H1 (cell line): ENCODE measurements at regions not wholly inside any gene's neighbourhood (a gene's known extent, or its start where the extent isn't known, plus 50 kb on each side); places are given as distances from the start of the nearest gene placed in this dataset.

ENCODE experiments used
- CTCF ChIA-PET: fragments of 300-600 bp; sonication (Branson Sonifier 250); formaldehyde crosslinking; loops from one replicate; lab custom pipeline; 2021; ENCODE audit not compliant: partially characterized antibody; lab: Charles Lee
- POLR2A ChIA-PET: fragments of 300-600 bp; sonication (Branson Sonifier 250); formaldehyde crosslinking; loops from one replicate; lab custom pipeline; 2021; ENCODE audit warnings: inconsistent platforms; ENCODE audit not compliant: partially characterized antibody; lab: Charles Lee
- DNase-seq, 2 experiments: peaks; one replicate each; pipeline versions ENCODE4 v3.0.0 to v3.0.0-alpha.2; 2010 to 2022; ENCODE audit warnings: low spot score in 2 of 2, low read depth in 1 of 2, mixed read lengths in 1 of 2
- FAIRE-seq: peaks from 2 replicates; lab custom pipeline; 2011; peaks lifted over from hg19 to GRCh38; lab: Jason Lieb, UNC
- H2AFZ ChIP-seq: 2 replicates; pipeline ENCODE4 v1.8.1; 2012; ENCODE audit warnings: low read length, inconsistent platforms
- H2AK5ac ChIP-seq: 2 replicates; pipeline ENCODE4 v1.6.1; 2013; ENCODE audit warnings: low read depth, low read length
- H2BK120ac ChIP-seq: replicated peaks from 2 replicates; pipeline ENCODE3; 2013; ENCODE audit warnings: low read depth, low read length, inconsistent platforms
- H2BK12ac ChIP-seq: 2 replicates; pipeline ENCODE4 v1.6.1; 2013; ENCODE audit warnings: low read depth, low read length
- H2BK15ac ChIP-seq: 2 replicates; pipeline ENCODE4 v1.6.1; 2013; ENCODE audit warnings: low read length
- H2BK20ac ChIP-seq: 2 replicates; pipeline ENCODE4 v1.6.1; 2013; ENCODE audit warnings: low read length
- H2BK5ac ChIP-seq: 2 replicates; pipeline ENCODE4 v1.6.1; 2013; ENCODE audit warnings: low read depth, low read length
- H3K14ac ChIP-seq: 2 replicates; pipeline ENCODE4 v1.6.1; 2013; ENCODE audit warnings: inconsistent platforms; ENCODE audit not compliant: insufficient read length
- H3K18ac ChIP-seq: 2 replicates; pipeline ENCODE4 v1.6.1; 2013; ENCODE audit warnings: low read length; ENCODE audit errors: extremely low read depth
- H3K23ac ChIP-seq: 2 replicates; pipeline ENCODE4 v1.6.1; 2013; ENCODE audit warnings: inconsistent platforms; ENCODE audit not compliant: insufficient read length
- H3K23me2 ChIP-seq: 2 replicates; pipeline ENCODE4 v1.6.1; 2013; ENCODE audit warnings: low read depth, low read length
- H3K27ac ChIP-seq: 2 replicates; pipeline ENCODE4 v1.6.1; 2011; ENCODE audit warnings: low read depth, low read length, inconsistent platforms
- H3K27me3 ChIP-seq, 4 experiments: replicated peaks in 1 of 4; 1 replicate in 1 of 4; 2 replicates in 3 of 4; pipeline versions ENCODE4 v1.6.1 to v1.8.1; 2011 to 2013; ENCODE audit warnings: low read length in 3 of 4, mild to moderate bottlenecking in 3 of 4, inconsistent platforms in 2 of 4, mixed read lengths in 2 of 4, moderate library complexity in 1 of 4; ENCODE audit not compliant: control insufficient read depth in 3 of 4, insufficient read depth in 3 of 4; ENCODE audit errors: extremely low read depth in 1 of 4
- H3K36me3 ChIP-seq, 4 experiments: 2 replicates each; pipeline versions ENCODE4 v1.6.1 to v1.8.1; 2011 to 2013; ENCODE audit warnings: mild to moderate bottlenecking in 4 of 4, low read length in 3 of 4, moderate library complexity in 2 of 4, control low read depth in 1 of 4, inconsistent platforms in 1 of 4; ENCODE audit not compliant: insufficient read depth in 4 of 4, control insufficient read depth in 2 of 4
- H3K4ac ChIP-seq: replicated peaks from 2 replicates; pipeline ENCODE3; 2013; ENCODE audit warnings: low read length, low read depth, mixed read lengths, inconsistent platforms; ENCODE audit not compliant: insufficient read length
- H3K4me1 ChIP-seq, 4 experiments: replicated peaks in 1 of 4; 1 replicate in 1 of 4; 2 replicates in 3 of 4; pipeline versions ENCODE4 v1.6.1 to v1.8.1; 2011 to 2013; ENCODE audit warnings: low read length in 3 of 4, inconsistent platforms in 2 of 4, mixed read lengths in 1 of 4; ENCODE audit not compliant: insufficient read depth in 4 of 4, control insufficient read depth in 3 of 4
- H3K4me2 ChIP-seq, 2 experiments: 2 replicates each; pipeline versions ENCODE4 v1.6.1 to v1.8.1; 2011 to 2013; ENCODE audit warnings: low read depth in 2 of 2, low read length in 2 of 2, control low read depth in 1 of 2, inconsistent platforms in 1 of 2, mild to moderate bottlenecking in 1 of 2; ENCODE audit not compliant: insufficient read depth in 1 of 2
- H3K4me3 ChIP-seq, 4 experiments: fragments of 200-600, 300-600 bp in 1 of 4; sonication (generic), shearing (Covaris generic), sonication (Bioruptor Twin) in 1 of 4; 2 replicates each; pipeline versions ENCODE4 v1.5.1 to v1.8.1; 2011 to 2016; ENCODE audit warnings: low read length in 4 of 4, low read depth in 3 of 4, control low read depth in 2 of 4, inconsistent platforms in 2 of 4, mild to moderate bottlenecking in 2 of 4, mixed read lengths in 1 of 4, moderate library complexity in 1 of 4; ENCODE audit not compliant: insufficient read depth in 2 of 4; ENCODE audit errors: extremely low read depth in 1 of 4
- H3K56ac ChIP-seq: replicated peaks from 2 replicates; pipeline ENCODE3; 2013; ENCODE audit warnings: low read depth, mild to moderate bottlenecking, mixed read lengths, low read length, inconsistent platforms; ENCODE audit not compliant: insufficient read length
- H3K79me1 ChIP-seq: 2 replicates; pipeline ENCODE4 v1.6.1; 2013; ENCODE audit warnings: low read depth, low read length, control low read depth
- H3K79me2 ChIP-seq, 2 experiments: 2 replicates each; pipeline versions ENCODE4 v1.6.1 to v1.8.1; 2012 to 2013; ENCODE audit warnings: low read length in 2 of 2, mild to moderate bottlenecking in 2 of 2, inconsistent platforms in 1 of 2; ENCODE audit not compliant: insufficient read depth in 2 of 2, control insufficient read depth in 1 of 2
- H3K9ac ChIP-seq, 4 experiments: replicated peaks in 1 of 4; 1 replicate in 1 of 4; 2 replicates in 3 of 4; pipeline versions ENCODE4 v1.6.1 to v1.8.1; 2011 to 2013; ENCODE audit warnings: low read depth in 3 of 4, low read length in 3 of 4, control low read depth in 2 of 4, mild to moderate bottlenecking in 2 of 4, moderate library complexity in 2 of 4, inconsistent platforms in 1 of 4; ENCODE audit errors: extremely low read depth in 1 of 4
- H3K9me3 ChIP-seq, 2 experiments: 2 replicates each; pipeline versions ENCODE4 v1.6.1 to v1.8.1; 2012 to 2013; ENCODE audit warnings: mild to moderate bottlenecking in 2 of 2, moderate library complexity in 2 of 2, control low read depth in 1 of 2, inconsistent platforms in 1 of 2, low read depth in 1 of 2, low read length in 1 of 2, mixed read lengths in 1 of 2; ENCODE audit not compliant: insufficient read depth in 2 of 2
- H4K20me1 ChIP-seq, 2 experiments: replicated peaks in 1 of 2; 2 replicates each; pipeline versions ENCODE3 to v1.8.1; 2011 to 2013; ENCODE audit warnings: inconsistent platforms in 2 of 2, low read length in 2 of 2, mild to moderate bottlenecking in 1 of 2; ENCODE audit not compliant: insufficient read depth in 2 of 2, control insufficient read depth in 1 of 2
- H4K5ac ChIP-seq: 2 replicates; pipeline ENCODE4 v1.6.1; 2013; ENCODE audit warnings: low read length, low read depth, mixed read lengths, inconsistent platforms; ENCODE audit not compliant: insufficient read length
- H4K8ac ChIP-seq: 2 replicates; pipeline ENCODE4 v1.8.0; 2013; ENCODE audit warnings: mild to moderate bottlenecking, moderate library complexity, low read length, inconsistent platforms; ENCODE audit not compliant: insufficient read depth; ENCODE audit errors: extremely low read depth
- H4K91ac ChIP-seq: replicated peaks from 2 replicates; pipeline ENCODE3; 2013; ENCODE audit warnings: low read length, mixed read lengths, inconsistent platforms; ENCODE audit not compliant: insufficient read length
- RFX5 ChIP-seq: IDR thresholded peaks from 2 replicates; pipeline ENCODE4 v1.6.1; 2011; ENCODE audit warnings: low read depth, low read length, improper control_type of control experiment, borderline replicate concordance
- WGBS, 2 experiments: shearing (Covaris generic) in 1 of 2; methylation state at CpG; one replicate each; pipeline versions ENCODE4 v1.1.6 to v1.1.7; 2013 to 2015; ENCODE audit warnings: low lambda C conversion rate in 2 of 2, mixed read lengths in 2 of 2, inconsistent platforms in 1 of 2, low coverage in 1 of 2, missing lambda C conversion rate in 1 of 2; ENCODE audit not compliant: insufficient replicate concordance in 2 of 2, insufficient coverage in 1 of 2, insufficient read length in 1 of 2; ENCODE audit errors: extremely low coverage in 1 of 2, missing lambda C conversion rate in 1 of 2; 5-methylcytosine and 5-hydroxymethylcytosine counted together

DNA sequence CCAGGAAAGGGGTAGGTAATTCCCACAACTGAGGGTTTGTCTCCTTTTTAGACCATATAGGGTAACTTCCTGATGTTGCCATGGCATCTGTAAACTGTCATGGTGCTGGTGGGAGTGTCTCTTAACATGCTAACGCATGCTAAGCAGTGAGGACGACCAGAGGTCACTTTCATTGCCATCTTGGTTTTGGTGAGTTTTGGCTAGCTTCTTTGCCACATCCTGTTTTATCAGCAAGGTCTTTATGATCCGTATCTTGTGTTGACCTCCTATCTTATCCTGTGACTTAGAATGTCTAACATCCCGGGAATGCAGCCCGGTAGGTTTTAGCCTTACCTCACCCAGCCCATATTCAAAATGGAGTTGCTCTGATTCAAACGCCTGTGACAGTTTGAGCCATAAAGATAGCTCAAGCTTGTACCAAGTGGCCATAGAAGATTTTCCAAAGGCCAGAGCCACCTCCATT is 176.0 kb upstream of the NAMPT start:
- Histone ChIP-seq H3K14ac (no peak overlapping the region), H2AFZ (no peak overlapping the region), H3K23me2 (no peaks in the 10 kb centered on the region), H2BK15ac (no peak overlapping the region), H2BK12ac (0 out of 2 replicates have a peak overlapping the region, but pooled peaks have one; percentile 68), H3K4ac (no peak overlapping the region), H3K79me1 (no peaks in the 10 kb centered on the region), H3K18ac (no peak overlapping the region), H3K79me2 (no peaks in the 10 kb centered on the region), H2BK5ac (no peak overlapping the region), H3K27me3 (no peaks in the 10 kb centered on the region), H2BK20ac (no peak overlapping the region), H2BK120ac (no peak overlapping the region), H2AK5ac (no peak overlapping the region; the same call in 1 of the 2 replicates), H4K8ac (no peak overlapping the region), H4K20me1 (no peaks in the 10 kb centered on the region), H3K23ac (no peak overlapping the region), H3K4me2 (no peak overlapping the region), H3K4me1 (0 out of 7 replicates have a peak, but pooled peaks cover 0 to 3% (median 0%) of the 10 kb centered on the region in 4 experiments), H4K5ac (no peak overlapping the region), H3K27ac (no peak overlapping the region), H3K56ac (no peak overlapping the region), H4K91ac (no peak overlapping the region), H3K4me3 (no peak overlapping the region), H3K9ac (no peak overlapping the region), H3K36me3 (no peaks in the 10 kb centered on the region), H3K9me3 (peaks cover 7 to 12% of the 10 kb centered on the region in 2 experiments; a peak in 3 of 4 replicates)
- WGBS, 2 experiments = 86% methylated on average over 6 of the region's 6 CpGs; no CpG with 5 or more reads in 1 of the 2 experiments
- ChIA-PET POLR2A (no interaction called here), CTCF (interaction anchor here (0.8 to 3.3 kb wide), 4 partner anchors 24 to 284 kb away, joined by 4 to 17 read pairs (median 5); no protein-coding TSS in a partner anchor)
- FAIRE-seq (no peak), DNase-seq (no peak)
- no peak for TF ChIP-seq RFX5
